HCT116 (cell line): ENCODE measurements at regions not wholly inside any gene's neighbourhood (a gene's known extent, or its start where the extent isn't known, plus 50 kb on each side); places are given as distances from the start of the nearest gene placed in this dataset.

Experiments
- ATAC-seq: fragments of 200-7000 bp; cut with Tn5 transposase; 2 replicates; pipeline ENCODE4 v1.9.1; 2020; ENCODE audit warnings: mild to moderate bottlenecking, moderate library complexity
- BruUV-seq: library from RNA; stranded (reverse); fragments of 400-500 nt; replicated peaks from 2 replicates; lab custom pipeline; 2021; lab: Mats Ljungman, UMichigan
- CTCF ChIA-PET: fragments of 300-600 bp; sonication (Branson Sonifier 250); formaldehyde crosslinking; loops from one replicate; lab custom pipeline; 2021; ENCODE audit warnings: antibody characterized with exemption; lab: Charles Lee
- POLR2A ChIA-PET: fragments of 300-600, 350-600 bp; sonication (Branson Sonifier 250); formaldehyde crosslinking; loops from one replicate; lab custom pipeline; 2021; ENCODE audit warnings: antibody characterized with exemption; lab: Charles Lee
- RAD21 ChIA-PET, 2 experiments: fragments of 300-600 bp; sonication (Branson Sonifier 250); formaldehyde crosslinking; loops; one replicate each; lab custom pipeline; 2023; ENCODE audit warnings: low total read pairs in 2 of 2; ENCODE audit not compliant: uncharacterized antibody in 2 of 2, unreplicated experiment in 2 of 2, low non-redundant PET in 1 of 2; lab: Charles Lee
- DNase-seq: peaks from one replicate; pipeline ENCODE4 v3.0.0-alpha.2; 2010; ENCODE audit warnings: low read depth, low spot score
- H2AFZ ChIP-seq: fragments of 200-600 bp; shearing (Covaris generic), sonication (generic); 2 replicates; pipeline ENCODE4 v1.6.1; 2017; ENCODE audit warnings: low read depth, mixed run types, mixed read lengths, antibody characterized with exemption, low read length; ENCODE audit not compliant: poor library complexity, severe bottlenecking
- H3K27ac ChIP-seq: 2 replicates; pipeline ENCODE4 v1.5.1; 2012; ENCODE audit warnings: low read depth, low read length
- H3K27me3 ChIP-seq: fragments of 200-600 bp; sonication (generic); 2 replicates; pipeline ENCODE4 v1.6.1; 2016; ENCODE audit warnings: mixed run types, low read length, mixed read lengths; ENCODE audit not compliant: insufficient read depth
- H3K36me3 ChIP-seq, 2 experiments: fragments of 200-500 bp in 1 of 2; fragments of 200-600 bp in 1 of 2; sonication (Bioruptor generic) in 1 of 2; sonication (generic) in 1 of 2; 2 replicates each; pipeline versions ENCODE4 v1.5.1 to v1.6.1; 2014 to 2016; ENCODE audit warnings: low read length in 2 of 2, inconsistent platforms in 1 of 2, mixed read lengths in 1 of 2, mixed run types in 1 of 2; ENCODE audit not compliant: insufficient read depth in 2 of 2, control insufficient read depth in 1 of 2
- H3K4me1 ChIP-seq, 2 experiments: fragments of 200-600 bp in 1 of 2; sonication (generic) in 1 of 2; 2 replicates each; pipeline versions ENCODE4 v1.5.1 to v1.6.1; 2012 to 2017; ENCODE audit warnings: low read length in 2 of 2, inconsistent platforms in 1 of 2, mild to moderate bottlenecking in 1 of 2, mixed read lengths in 1 of 2, mixed run types in 1 of 2, moderate library complexity in 1 of 2; ENCODE audit not compliant: insufficient read depth in 2 of 2, control insufficient read depth in 1 of 2
- H3K4me2 ChIP-seq: fragments of 200-600 bp; sonication (generic); 2 replicates; pipeline ENCODE4 v1.6.1; 2017; ENCODE audit warnings: mixed run types, low read length, mixed read lengths
- H3K4me3 ChIP-seq, 2 experiments: fragments of 200-600 bp in 1 of 2; sonication (generic) in 1 of 2; replicated peaks in 1 of 2; 2 replicates each; pipeline ENCODE4 v1.5.1; 2011 to 2016; ENCODE audit warnings: low read length in 2 of 2, control low read depth in 1 of 2, low read depth in 1 of 2, mild to moderate bottlenecking in 1 of 2, mixed read lengths in 1 of 2, mixed run types in 1 of 2
- H3K79me2 ChIP-seq: fragments of 200-600 bp; sonication (generic); 2 replicates; pipeline ENCODE4 v1.6.1; 2017; ENCODE audit warnings: mild to moderate bottlenecking, mixed run types, low read length, moderate library complexity, mixed read lengths; ENCODE audit not compliant: insufficient read depth
- H3K9ac ChIP-seq: fragments of 200-600 bp; sonication (generic); 2 replicates; pipeline ENCODE4 v1.6.1; 2016; ENCODE audit warnings: low read length, mixed read lengths
- H3K9me2 ChIP-seq: fragments of 200-600 bp; sonication (generic), shearing (Covaris generic); 2 replicates; pipeline ENCODE4 v1.6.1; 2017; ENCODE audit warnings: mixed run types, mild to moderate bottlenecking, moderate library complexity; ENCODE audit not compliant: insufficient read depth
- H3K9me3 ChIP-seq, 2 experiments: fragments of 200-500 bp in 1 of 2; fragments of 200-600 bp in 1 of 2; sonication (Bioruptor generic) in 1 of 2; sonication (generic) in 1 of 2; 2 replicates each; pipeline ENCODE4 v1.6.1; 2014 to 2017; ENCODE audit warnings: low read length in 2 of 2, mixed read lengths in 2 of 2, inconsistent platforms in 1 of 2, low read depth in 1 of 2, mild to moderate bottlenecking in 1 of 2, mixed run types in 1 of 2, moderate library complexity in 1 of 2; ENCODE audit not compliant: control insufficient read depth in 1 of 2, insufficient read depth in 1 of 2
- H4K20me1 ChIP-seq: fragments of 200-600 bp; sonication (generic), shearing (Covaris generic); 2 replicates; pipeline ENCODE4 v1.6.1; 2017; ENCODE audit warnings: mixed run types, mild to moderate bottlenecking, moderate library complexity; ENCODE audit not compliant: insufficient read depth
- ELF1 ChIP-seq: IDR thresholded peaks from 2 replicates; pipeline ENCODE4 v1.6.1; 2012; ENCODE audit warnings: low read depth, borderline replicate concordance
- FOSL1 ChIP-seq: IDR thresholded peaks from 2 replicates; pipeline ENCODE4 v1.6.1; 2012; ENCODE audit warnings: low read depth
- SIN3A ChIP-seq: IDR thresholded peaks from 2 replicates; pipeline ENCODE4 v1.6.1; 2012; ENCODE audit warnings: low read depth
- TCF7L2 ChIP-seq: IDR thresholded peaks from 2 replicates; pipeline ENCODE4 v1.7.0; 2011; ENCODE audit warnings: borderline replicate concordance, inconsistent platforms; ENCODE audit not compliant: insufficient read depth, insufficient read length; ENCODE audit errors: extremely low read depth
- ZFX ChIP-seq: fragments of 450-650 bp; IDR thresholded peaks from 2 replicates; pipeline ENCODE4 v1.6.1; 2017
- ZNF274 ChIP-seq: fragments of 200-500 bp; sonication (Bioruptor generic); IDR thresholded peaks from 2 replicates; pipeline ENCODE4 v1.6.1; 2014; ENCODE audit warnings: mild to moderate bottlenecking, low read depth, low read length, inconsistent platforms
- intact Hi-C: fragments of 100-400 bp; cut with micrococcal nuclease; formaldehyde crosslinking; loops from 2 replicates; pipeline ENCODE4 v1.10.0; 2022
- TF ChIP-seq, protein P1 (sequence below): IDR thresholded peaks from 2 replicates; pipeline ENCODE4 v1.6.1; 2011; ENCODE audit warnings: mild to moderate bottlenecking, low read length, moderate library complexity; ENCODE audit not compliant: insufficient replicate concordance; ENCODE audit errors: extremely low read depth
- TF ChIP-seq, protein P2 (sequence below): IDR thresholded peaks from 2 replicates; pipeline ENCODE4 v1.6.1; 2012
- TF ChIP-seq, protein P3 (sequence below): IDR thresholded peaks from 2 replicates; pipeline ENCODE4 v1.6.1; 2012; ENCODE audit warnings: low read depth

DNA sequence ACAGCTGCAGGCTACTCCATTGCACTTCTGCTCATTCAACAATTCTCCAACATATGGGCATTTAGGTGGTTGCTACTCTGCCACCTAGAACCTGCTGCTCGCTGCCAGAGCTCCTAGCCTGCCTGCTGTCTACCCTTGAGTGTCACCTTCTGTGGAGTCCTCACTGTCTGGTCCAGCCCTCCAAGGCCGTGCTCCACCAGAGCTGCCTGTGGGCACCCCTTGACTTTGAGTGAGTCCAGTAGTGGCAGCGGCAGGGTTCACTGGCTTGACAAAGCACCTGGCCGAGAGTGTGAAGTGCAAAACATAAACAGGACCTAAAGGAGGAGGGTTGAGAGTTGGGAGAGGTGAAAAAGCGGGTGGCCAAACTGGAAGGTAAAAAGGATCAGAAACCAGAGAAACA, 120.3 kb upstream of the DNAH14 start:
- RAD21 ChIA-PET: no interaction called here
- H3K9me3 ChIP-seq: no peaks in the 10 kb centered on the region
- H3K4me2 ChIP-seq: no peak overlapping the region
- no peaks in the 10 kb centered on the region for H3K4me1 ChIP-seq
- no peak overlapping the region for H3K4me3 ChIP-seq
- no peak overlapping the region for H3K9ac ChIP-seq
- no peaks in the 10 kb centered on the region for H3K27me3 ChIP-seq
- H3K9me2 ChIP-seq: no peaks in the 10 kb centered on the region
- DNase-seq: no peak
- H3K27ac ChIP-seq: no peak overlapping the region
- no TSS peak for BruUV-seq
- H3K79me2 ChIP-seq: no peaks in the 10 kb centered on the region
- no peaks in the 10 kb centered on the region for H4K20me1 ChIP-seq
- TF ChIP-seq ZNF274 (no peak), SIN3A (no peak), ELF1 (no peak)
- TF ChIP-seq, protein P1, sequence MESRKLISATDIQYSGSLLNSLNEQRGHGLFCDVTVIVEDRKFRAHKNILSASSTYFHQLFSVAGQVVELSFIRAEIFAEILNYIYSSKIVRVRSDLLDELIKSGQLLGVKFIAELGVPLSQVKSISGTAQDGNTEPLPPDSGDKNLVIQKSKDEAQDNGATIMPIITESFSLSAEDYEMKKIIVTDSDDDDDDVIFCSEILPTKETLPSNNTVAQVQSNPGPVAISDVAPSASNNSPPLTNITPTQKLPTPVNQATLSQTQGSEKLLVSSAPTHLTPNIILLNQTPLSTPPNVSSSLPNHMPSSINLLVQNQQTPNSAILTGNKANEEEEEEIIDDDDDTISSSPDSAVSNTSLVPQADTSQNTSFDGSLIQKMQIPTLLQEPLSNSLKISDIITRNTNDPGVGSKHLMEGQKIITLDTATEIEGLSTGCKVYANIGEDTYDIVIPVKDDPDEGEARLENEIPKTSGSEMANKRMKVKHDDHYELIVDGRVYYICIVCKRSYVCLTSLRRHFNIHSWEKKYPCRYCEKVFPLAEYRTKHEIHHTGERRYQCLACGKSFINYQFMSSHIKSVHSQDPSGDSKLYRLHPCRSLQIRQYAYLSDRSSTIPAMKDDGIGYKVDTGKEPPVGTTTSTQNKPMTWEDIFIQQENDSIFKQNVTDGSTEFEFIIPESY: no peak
- intact Hi-C loops: no loop called here
- no peak overlapping the region for H2AFZ ChIP-seq
- no peak for ATAC-seq
- POLR2A ChIA-PET: no interaction called here
- H3K36me3 ChIP-seq: no peaks in the 10 kb centered on the region
- CTCF ChIA-PET: no interaction called here

DNA sequence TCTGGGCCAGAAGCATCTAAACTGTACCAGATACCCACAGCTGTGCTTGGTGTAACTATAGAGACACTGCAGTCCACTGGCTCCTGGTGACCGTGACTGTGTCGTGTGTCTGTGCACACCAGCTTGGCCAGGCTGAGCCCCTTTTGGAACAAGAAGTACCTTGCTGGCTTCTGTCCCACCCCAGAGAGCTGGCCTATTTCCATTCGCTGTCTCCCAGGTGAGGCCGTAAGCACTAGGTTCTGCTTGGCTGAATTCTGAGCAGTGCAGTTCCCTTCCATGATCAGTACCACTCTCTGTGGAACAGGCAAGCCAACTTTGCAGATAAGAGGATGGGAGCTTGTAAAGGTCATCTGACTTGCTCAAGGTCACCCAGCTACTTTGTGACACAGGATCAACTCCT, 119.9 kb upstream of the DNAH14 start:
- Histone ChIP-seq H3K9me3 (no peaks in the 10 kb centered on the region), H3K27me3 (no peaks in the 10 kb centered on the region), H3K9ac (no peak overlapping the region), H4K20me1 (no peaks in the 10 kb centered on the region), H3K4me3 (no peak overlapping the region), H3K4me1 (no peaks in the 10 kb centered on the region), H3K36me3 (no peaks in the 10 kb centered on the region), H3K27ac (no peak overlapping the region), H3K9me2 (no peaks in the 10 kb centered on the region), H2AFZ (no peak overlapping the region), H3K4me2 (no peak overlapping the region), H3K79me2 (no peaks in the 10 kb centered on the region)
- ChIA-PET POLR2A (no interaction called here), RAD21 (no interaction called here), CTCF (no interaction called here)
- TF ChIP-seq, protein P2, sequence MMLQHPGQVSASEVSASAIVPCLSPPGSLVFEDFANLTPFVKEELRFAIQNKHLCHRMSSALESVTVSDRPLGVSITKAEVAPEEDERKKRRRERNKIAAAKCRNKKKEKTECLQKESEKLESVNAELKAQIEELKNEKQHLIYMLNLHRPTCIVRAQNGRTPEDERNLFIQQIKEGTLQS: no peak
- TF ChIP-seq, protein P3, sequence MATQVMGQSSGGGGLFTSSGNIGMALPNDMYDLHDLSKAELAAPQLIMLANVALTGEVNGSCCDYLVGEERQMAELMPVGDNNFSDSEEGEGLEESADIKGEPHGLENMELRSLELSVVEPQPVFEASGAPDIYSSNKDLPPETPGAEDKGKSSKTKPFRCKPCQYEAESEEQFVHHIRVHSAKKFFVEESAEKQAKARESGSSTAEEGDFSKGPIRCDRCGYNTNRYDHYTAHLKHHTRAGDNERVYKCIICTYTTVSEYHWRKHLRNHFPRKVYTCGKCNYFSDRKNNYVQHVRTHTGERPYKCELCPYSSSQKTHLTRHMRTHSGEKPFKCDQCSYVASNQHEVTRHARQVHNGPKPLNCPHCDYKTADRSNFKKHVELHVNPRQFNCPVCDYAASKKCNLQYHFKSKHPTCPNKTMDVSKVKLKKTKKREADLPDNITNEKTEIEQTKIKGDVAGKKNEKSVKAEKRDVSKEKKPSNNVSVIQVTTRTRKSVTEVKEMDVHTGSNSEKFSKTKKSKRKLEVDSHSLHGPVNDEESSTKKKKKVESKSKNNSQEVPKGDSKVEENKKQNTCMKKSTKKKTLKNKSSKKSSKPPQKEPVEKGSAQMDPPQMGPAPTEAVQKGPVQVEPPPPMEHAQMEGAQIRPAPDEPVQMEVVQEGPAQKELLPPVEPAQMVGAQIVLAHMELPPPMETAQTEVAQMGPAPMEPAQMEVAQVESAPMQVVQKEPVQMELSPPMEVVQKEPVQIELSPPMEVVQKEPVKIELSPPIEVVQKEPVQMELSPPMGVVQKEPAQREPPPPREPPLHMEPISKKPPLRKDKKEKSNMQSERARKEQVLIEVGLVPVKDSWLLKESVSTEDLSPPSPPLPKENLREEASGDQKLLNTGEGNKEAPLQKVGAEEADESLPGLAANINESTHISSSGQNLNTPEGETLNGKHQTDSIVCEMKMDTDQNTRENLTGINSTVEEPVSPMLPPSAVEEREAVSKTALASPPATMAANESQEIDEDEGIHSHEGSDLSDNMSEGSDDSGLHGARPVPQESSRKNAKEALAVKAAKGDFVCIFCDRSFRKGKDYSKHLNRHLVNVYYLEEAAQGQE: no peak
- TF ChIP-seq TCF7L2 (no peak), ZFX (no peak), FOSL1 (no peak)
- no peak for DNase-seq
- ATAC-seq: no peak
- BruUV-seq: no TSS peak
- intact Hi-C loops: no loop called here
